ENCODE measurements at regions not wholly inside any gene's neighbourhood (a gene's known extent, or its start where the extent isn't known, plus 50 kb on each side); places are given as distances from the start of the nearest gene placed in this dataset.
"Not testable (repeated sequence)": the region's sequence is repeated elsewhere in the genome, so short reads cannot be mapped to it uniquely, and the experiment has no call there.

GRCh38 chr2:19106376-19106775 is 252.0 kb downstream of the OSR1 start:
- H3K27ac ChIP-seq = no peak overlapping the region
- TF ChIP-seq ZFX (IDR thresholded peaks at IDR 0.05) = no peak
- no peak for TF ChIP-seq CTCF (conservative IDR thresholded peaks at IDR 0.05)

GRCh38 chr2:19104503-19104902 is 253.9 kb downstream of the OSR1 start:
- H3K27ac ChIP-seq = no peak overlapping the region
- TF ChIP-seq CTCF (conservative IDR thresholded peaks at IDR 0.05) (no peak), ZFX (IDR thresholded peaks at IDR 0.05) (no peak)

GRCh38 chr2:19102696-19103423 is 255.6 kb downstream of the OSR1 start:
- no peak for TF ChIP-seq ZFX (IDR thresholded peaks at IDR 0.05)
- no peak for TF ChIP-seq CTCF (conservative IDR thresholded peaks at IDR 0.05)
- H3K27ac ChIP-seq = no peak overlapping the region

- no peak for TF ChIP-seq ZFX (IDR thresholded peaks at IDR 0.05)
- no peak for TF ChIP-seq CTCF (conservative IDR thresholded peaks at IDR 0.05)
- no peak overlapping the region for H3K27ac ChIP-seq
Observed at GRCh38 chr2:19101968-19102367, 256.5 kb downstream of the OSR1 start.

- TF ChIP-seq ZFX (IDR thresholded peaks at IDR 0.05) (no peak), CTCF (conservative IDR thresholded peaks at IDR 0.05) (no peak)
- H3K27ac ChIP-seq = no peak overlapping the region
Observed at GRCh38 chr2:19100570-19100969, 257.9 kb downstream of the OSR1 start.

- no peak overlapping the region for H3K27ac ChIP-seq
- TF ChIP-seq ZFX (IDR thresholded peaks at IDR 0.05) (no peak), CTCF (conservative IDR thresholded peaks at IDR 0.05) (no peak)
Observed at GRCh38 chr2:19099181-19099580, 259.2 kb downstream of the OSR1 start.

- no peak overlapping the region for H3K27ac ChIP-seq
- TF ChIP-seq CTCF (conservative IDR thresholded peaks at IDR 0.05) (no peak), ZFX (IDR thresholded peaks at IDR 0.05) (no peak)
Observed at GRCh38 chr2:19098467-19099160, 259.8 kb downstream of the OSR1 start.

- H3K27ac ChIP-seq = not testable (repeated sequence)
Observed at GRCh38 chr2:19089476-19089875, 268.9 kb downstream of the OSR1 start.
